Stimulated activated CD4-positive, alpha-beta T cell treated with anti-CD3 and anti-CD28 coated beads, TNF-alpha, amount 100 ng/mL, for 48 hours (primary cell): ENCODE measurements at regions not wholly inside any gene's neighbourhood (a gene's known extent, or its start where the extent isn't known, plus 50 kb on each side); places are given as distances from the start of the nearest gene placed in this dataset.
"Not testable (repeated sequence)": the region's sequence is repeated elsewhere in the genome, so short reads cannot be mapped to it uniquely, and the experiment has no call there.

Experiments used
- DNase-seq, 3 donors: peaks; one replicate each; pipeline ENCODE4 v3.0.0-alpha.2; 2020; ENCODE audit warnings: low read depth in 3 of 3

- DNase-seq, result no peak
Observed at GRCh38 chr5:144680711-144681110, 510.0 kb downstream of the KCTD16 start.

GRCh38 chr5:144671066-144671465, 500.4 kb downstream of the KCTD16 start:
- DNase-seq, result no peak

- DNase-seq, result no peak
Observed at GRCh38 chr5:144659634-144660227, 489.1 kb downstream of the KCTD16 start.

- no peak for DNase-seq
Observed at GRCh38 chr5:144644317-144644716, 473.6 kb downstream of the KCTD16 start.

- DNase-seq, result no peak
Observed at GRCh38 chr5:144638787-144639186, 468.1 kb downstream of the KCTD16 start.

- no peak for DNase-seq
Observed at GRCh38 chr5:144634138-144634537, 463.5 kb downstream of the KCTD16 start.

- DNase-seq, result no peak
Observed at GRCh38 chr5:144598451-144599068, 427.9 kb downstream of the KCTD16 start.

GRCh38 chr5:144596517-144596916, 425.8 kb downstream of the KCTD16 start:
- no peak for DNase-seq

GRCh38 chr5:144594919-144595318, 424.2 kb downstream of the KCTD16 start:
- DNase-seq, result no peak

GRCh38 chr5:144594234-144594633, 423.6 kb downstream of the KCTD16 start:
- DNase-seq, result not testable (repeated sequence)

GRCh38 chr5:144585681-144586080, 415.0 kb downstream of the KCTD16 start:
- no peak for DNase-seq

- no peak for DNase-seq
Observed at GRCh38 chr5:144583541-144584449, 413.1 kb downstream of the KCTD16 start.

GRCh38 chr5:144582066-144582465, 411.4 kb downstream of the KCTD16 start:
- no peak for DNase-seq

GRCh38 chr5:144581044-144581443, 410.4 kb downstream of the KCTD16 start:
- no peak for DNase-seq

GRCh38 chr5:144577676-144578075, 407.0 kb downstream of the KCTD16 start:
- DNase-seq, result no peak

- no peak for DNase-seq
Observed at GRCh38 chr5:144575736-144576135, 405.1 kb downstream of the KCTD16 start.

GRCh38 chr5:144567421-144567780, 396.7 kb downstream of the KCTD16 start:
- DNase-seq, result no peak

GRCh38 chr5:144566747-144567420, 396.2 kb downstream of the KCTD16 start:
- no peak for DNase-seq

- DNase-seq, result no peak
Observed at GRCh38 chr5:144549580-144549979, 378.9 kb downstream of the KCTD16 start.

- no peak for DNase-seq
Observed at GRCh38 chr5:144548936-144549335, 378.3 kb downstream of the KCTD16 start.

- DNase-seq, result no peak
Observed at GRCh38 chr5:144547098-144547499, 376.4 kb downstream of the KCTD16 start.

GRCh38 chr5:144538845-144539244, 368.2 kb downstream of the KCTD16 start:
- no peak for DNase-seq
